Tibial nerve (tissue), 4 donors: ENCODE measurements at regions not wholly inside any gene's neighbourhood (a gene's known extent, or its start where the extent isn't known, plus 50 kb on each side); places are given as distances from the start of the nearest gene placed in this dataset.
A peak's percentile ranks its signal among the peaks of the same experiment; 100 is the strongest.

Experiments used
- DNase-seq, 2 donors: peaks; one replicate each; pipeline ENCODE4 v3.0.0-alpha.2; 2019; ENCODE audit warnings: low spot score in 2 of 2
- H3K27ac ChIP-seq, 4 donors: fragments of 200-600 bp; sonication (generic) in 3 of 4; one replicate each; pipeline ENCODE4 v1.5.1; 2017 to 2019; ENCODE audit warnings: mild to moderate bottlenecking in 1 of 4
- H3K27me3 ChIP-seq, 2 donors: fragments of 200-600 bp; sonication (generic) in 1 of 2; one replicate each; pipeline versions ENCODE4 v1.5.1 to v1.6.0; 2017 to 2019
- H3K36me3 ChIP-seq, 3 donors: fragments of 200-600 bp; sonication (generic); one replicate each; pipeline ENCODE4 v1.5.1; 2018 to 2019
- H3K4me1 ChIP-seq, 4 donors: fragments of 200-600 bp; sonication (generic) in 3 of 4; one replicate each; pipeline ENCODE4 v1.5.1; 2017 to 2019
- H3K4me3 ChIP-seq, 4 donors: fragments of 200-600 bp; sonication (generic) in 3 of 4; one replicate each; pipeline ENCODE4 v1.5.1; 2017 to 2019; ENCODE audit warnings: mild to moderate bottlenecking in 1 of 4, moderate library complexity in 1 of 4
- H3K9me3 ChIP-seq, 4 donors: fragments of 200-600 bp; sonication (generic) in 3 of 4; one replicate each; pipeline ENCODE4 v1.5.1; 2017 to 2019
- EP300 ChIP-seq, 2 donors: sonication (generic); formaldehyde crosslinking; IDR thresholded peaks; one replicate each; pipeline ENCODE4 v1.6.1; 2017; ENCODE audit warnings: antibody characterized with exemption in 2 of 2, mild to moderate bottlenecking in 1 of 2
- POLR2A ChIP-seq, 2 donors: fragments of 450-650 bp; IDR thresholded peaks; one replicate each; pipeline ENCODE4 v1.6.1; 2017; ENCODE audit warnings: antibody characterized with exemption in 2 of 2, mild to moderate bottlenecking in 2 of 2, moderate library complexity in 2 of 2
- WGBS, 2 donors: methylation state at CpG; one replicate each; pipeline ENCODE4 v1.1.5; 2018; 5-methylcytosine and 5-hydroxymethylcytosine counted together
- TF ChIP-seq, protein P1 (sequence below), 5 experiments: fragments of 200-600 bp in 3 of 5; fragments of 450-650 bp in 2 of 5; sonication (generic) in 3 of 5; IDR thresholded peaks; one replicate each; pipeline ENCODE4 v1.5.1; 2016 to 2019; ENCODE audit warnings: antibody characterized with exemption in 5 of 5, mild to moderate bottlenecking in 3 of 5, moderate library complexity in 2 of 5

DNA sequence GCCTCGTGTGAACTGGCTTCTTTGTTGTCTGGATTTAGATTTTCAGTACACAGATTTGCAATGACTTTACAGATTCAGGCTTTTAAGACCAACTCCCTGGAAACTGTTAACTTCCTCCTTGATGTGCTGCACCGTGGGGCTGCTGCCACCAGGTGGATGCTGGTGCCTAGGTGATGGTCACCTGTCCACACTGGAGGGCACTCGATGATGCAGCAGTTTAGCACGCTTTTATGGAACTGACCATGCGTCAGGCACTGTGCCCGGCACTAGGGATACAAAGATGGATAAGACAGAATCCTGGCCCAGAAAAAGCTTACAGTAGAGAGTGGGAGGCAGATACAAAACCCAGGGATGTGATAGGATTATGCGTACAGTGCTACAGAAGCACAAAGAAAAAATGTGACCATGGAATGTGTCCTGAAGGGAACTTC, 180.7 kb downstream of the CEP135 start:
- H3K4me1 ChIP-seq = no peaks in the 10 kb centered on the region
- DNase-seq = no peak
- WGBS, 2 donors = 75 to 77% methylated on average over 7 of the region's 7 CpGs
- no peaks in the 10 kb centered on the region for H3K27me3 ChIP-seq
- TF ChIP-seq POLR2A (IDR thresholded peaks at IDR 0.05) = no peak
- no peak for TF ChIP-seq EP300 (IDR thresholded peaks at IDR 0.05)
- TF ChIP-seq, protein P1, sequence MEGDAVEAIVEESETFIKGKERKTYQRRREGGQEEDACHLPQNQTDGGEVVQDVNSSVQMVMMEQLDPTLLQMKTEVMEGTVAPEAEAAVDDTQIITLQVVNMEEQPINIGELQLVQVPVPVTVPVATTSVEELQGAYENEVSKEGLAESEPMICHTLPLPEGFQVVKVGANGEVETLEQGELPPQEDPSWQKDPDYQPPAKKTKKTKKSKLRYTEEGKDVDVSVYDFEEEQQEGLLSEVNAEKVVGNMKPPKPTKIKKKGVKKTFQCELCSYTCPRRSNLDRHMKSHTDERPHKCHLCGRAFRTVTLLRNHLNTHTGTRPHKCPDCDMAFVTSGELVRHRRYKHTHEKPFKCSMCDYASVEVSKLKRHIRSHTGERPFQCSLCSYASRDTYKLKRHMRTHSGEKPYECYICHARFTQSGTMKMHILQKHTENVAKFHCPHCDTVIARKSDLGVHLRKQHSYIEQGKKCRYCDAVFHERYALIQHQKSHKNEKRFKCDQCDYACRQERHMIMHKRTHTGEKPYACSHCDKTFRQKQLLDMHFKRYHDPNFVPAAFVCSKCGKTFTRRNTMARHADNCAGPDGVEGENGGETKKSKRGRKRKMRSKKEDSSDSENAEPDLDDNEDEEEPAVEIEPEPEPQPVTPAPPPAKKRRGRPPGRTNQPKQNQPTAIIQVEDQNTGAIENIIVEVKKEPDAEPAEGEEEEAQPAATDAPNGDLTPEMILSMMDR (IDR thresholded peaks at IDR 0.05) = peak in 1 of 5 experiments; percentile 18
- no peak overlapping the region for H3K4me3 ChIP-seq
- no peaks in the 10 kb centered on the region for H3K36me3 ChIP-seq
- H3K9me3 ChIP-seq = no peaks in the 10 kb centered on the region
- no peak overlapping the region for H3K27ac ChIP-seq

DNA sequence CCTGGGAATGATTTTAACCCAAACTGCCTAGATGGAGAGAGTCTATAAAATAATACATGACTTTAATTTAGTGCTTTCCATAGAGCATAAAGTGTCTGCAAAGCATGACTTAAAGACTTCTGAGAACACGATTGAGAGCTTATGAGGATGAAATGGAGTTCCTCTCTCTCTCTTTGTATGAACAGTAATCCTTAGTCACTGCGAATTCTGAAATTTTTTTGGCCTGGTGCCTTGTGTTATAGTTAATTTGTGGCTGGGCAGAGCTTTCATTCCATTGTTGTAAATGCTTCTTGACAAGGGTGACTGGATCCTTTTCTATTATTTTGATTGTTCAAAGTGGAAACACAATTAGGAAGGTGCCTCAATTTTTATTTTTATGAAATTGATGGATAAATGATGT, 179.5 kb downstream of the CEP135 start:
- Histone ChIP-seq H3K36me3 (no peaks in the 10 kb centered on the region), H3K9me3 (no peaks in the 10 kb centered on the region), H3K27ac (no peak overlapping the region), H3K4me3 (no peak overlapping the region), H3K4me1 (no peaks in the 10 kb centered on the region), H3K27me3 (no peaks in the 10 kb centered on the region)
- TF ChIP-seq, protein P1 (IDR thresholded peaks at IDR 0.05) = no peak
- TF ChIP-seq POLR2A (IDR thresholded peaks at IDR 0.05) = no peak
- TF ChIP-seq EP300 (IDR thresholded peaks at IDR 0.05) = no peak
- WGBS, 2 donors = 16 to 19% methylated on average over 2 of the region's 2 CpGs
- no peak for DNase-seq

DNA sequence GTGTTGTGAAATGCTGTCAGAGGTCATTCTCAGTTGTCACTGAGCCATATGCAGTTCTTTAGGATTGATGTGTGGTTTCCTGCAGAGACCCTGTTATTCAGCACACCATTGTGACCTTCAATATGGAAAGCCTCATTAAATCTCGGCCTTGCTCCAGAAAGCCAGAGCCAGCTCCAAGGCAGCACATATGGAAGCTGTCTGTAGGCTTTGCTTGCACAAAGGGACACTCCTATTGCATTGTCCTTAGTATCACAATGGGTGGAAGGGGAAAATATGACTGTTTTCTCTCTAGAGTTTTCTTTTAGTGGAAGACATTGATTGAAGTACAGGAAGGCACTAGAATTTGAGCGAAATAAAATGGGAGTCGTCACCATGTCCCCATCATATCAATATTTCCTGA, 179.0 kb downstream of the CEP135 start:
- Histone ChIP-seq H3K27ac (no peak overlapping the region), H3K9me3 (no peaks in the 10 kb centered on the region), H3K4me1 (no peaks in the 10 kb centered on the region), H3K36me3 (no peaks in the 10 kb centered on the region), H3K27me3 (no peaks in the 10 kb centered on the region), H3K4me3 (no peak overlapping the region)
- no peak for DNase-seq
- TF ChIP-seq, protein P1 (IDR thresholded peaks at IDR 0.05) = no peak
- TF ChIP-seq POLR2A (IDR thresholded peaks at IDR 0.05) = no peak
- TF ChIP-seq EP300 (IDR thresholded peaks at IDR 0.05) = no peak
- 53 to 70% methylated on average over 3 of the region's 3 CpGs for WGBS, 2 donors

DNA sequence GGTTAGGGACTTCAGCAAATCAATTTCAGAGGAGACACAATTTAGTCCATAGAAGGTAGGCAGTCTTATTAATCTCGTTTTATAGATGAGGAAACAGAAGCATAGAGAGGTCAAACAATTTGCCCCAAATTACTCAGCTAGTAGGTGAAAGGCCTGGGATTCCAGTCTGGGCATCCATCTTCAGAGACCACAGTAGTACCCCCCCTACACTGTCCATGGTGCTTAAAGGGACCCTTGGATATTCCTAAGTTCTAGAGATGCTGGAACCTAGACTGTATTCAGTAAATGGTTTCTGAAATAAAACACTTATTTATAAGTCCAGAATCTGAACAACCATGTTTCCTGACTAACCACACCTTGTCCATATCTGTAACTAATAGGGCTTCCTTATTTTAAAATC, 174.8 kb downstream of the CEP135 start:
- WGBS, 2 donors = 81 to 94% methylated on average over 1 of the region's 1 CpG
- TF ChIP-seq EP300 (IDR thresholded peaks at IDR 0.05) (no peak), POLR2A (IDR thresholded peaks at IDR 0.05) (no peak)
- TF ChIP-seq, protein P1 (IDR thresholded peaks at IDR 0.05) = no peak
- Histone ChIP-seq H3K4me3 (no peak overlapping the region), H3K9me3 (no peaks in the 10 kb centered on the region), H3K27me3 (no peaks in the 10 kb centered on the region), H3K4me1 (no peaks in the 10 kb centered on the region), H3K36me3 (no peaks in the 10 kb centered on the region), H3K27ac (no peak overlapping the region)
- DNase-seq = no peak

DNA sequence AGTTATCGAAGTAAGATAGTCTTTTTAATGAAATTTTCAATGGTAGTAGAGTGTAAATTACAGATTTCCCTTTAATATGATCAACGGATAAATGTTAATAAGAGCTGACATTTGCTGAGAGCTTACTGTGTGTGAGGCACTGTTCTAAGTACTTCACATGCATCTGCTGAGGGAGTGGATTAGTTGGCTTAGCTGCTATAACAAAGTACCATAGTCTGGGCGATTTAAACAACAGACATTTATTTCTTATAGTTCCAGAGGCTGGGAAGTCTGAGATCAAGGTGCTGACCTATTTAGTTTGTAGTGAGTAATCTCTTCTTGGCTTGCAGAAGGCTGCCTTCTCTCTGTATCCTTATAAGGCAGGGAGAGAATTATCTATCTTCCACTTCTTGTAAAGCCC, 174.3 kb downstream of the CEP135 start:
- TF ChIP-seq POLR2A (IDR thresholded peaks at IDR 0.05) (no peak), EP300 (IDR thresholded peaks at IDR 0.05) (no peak)
- TF ChIP-seq, protein P1 (IDR thresholded peaks at IDR 0.05) = no peak
- WGBS, 2 donors = 61 to 66% methylated on average over 3 of the region's 3 CpGs
- H3K36me3 ChIP-seq = no peaks in the 10 kb centered on the region
- no peaks in the 10 kb centered on the region for H3K27me3 ChIP-seq
- no peaks in the 10 kb centered on the region for H3K9me3 ChIP-seq
- H3K4me1 ChIP-seq = no peaks in the 10 kb centered on the region
- H3K27ac ChIP-seq = no peak overlapping the region
- no peak for DNase-seq
- H3K4me3 ChIP-seq = no peak overlapping the region
